Left ventricle myocardium inferior (tissue), 1 donor: ENCODE measurements at regions not wholly inside any gene's neighbourhood (a gene's known extent, or its start where the extent isn't known, plus 50 kb on each side); places are given as distances from the start of the nearest gene placed in this dataset.

Source experiments
- DNase-seq: peaks from one replicate; pipeline ENCODE4 v3.0.0-alpha.2; 2020
- H3K27ac ChIP-seq: fragments of 200-600 bp; replicated peaks from 2 replicates; pipeline ENCODE4 v1.8.0; 2021
- H3K27me3 ChIP-seq: fragments of 200-600 bp; 2 replicates; pipeline ENCODE4 v1.8.0; 2021; ENCODE audit warnings: low read depth
- H3K36me3 ChIP-seq: fragments of 200-600 bp; 2 replicates; pipeline ENCODE4 v1.8.0; 2021
- H3K4me1 ChIP-seq: fragments of 200-600 bp; 2 replicates; pipeline ENCODE4 v1.8.0; 2021
- H3K4me3 ChIP-seq: fragments of 200-600 bp; 2 replicates; pipeline ENCODE4 v1.8.0; 2021; ENCODE audit warnings: mild to moderate bottlenecking, moderate library complexity
- H3K9me3 ChIP-seq: fragments of 200-600 bp; replicated peaks from 2 replicates; pipeline ENCODE4 v1.8.0; 2021
- CTCF ChIP-seq: fragments of 200-600 bp; IDR thresholded peaks from 2 replicates; pipeline ENCODE4 v1.8.0; 2021; ENCODE audit warnings: antibody characterized with exemption, mild to moderate bottlenecking, borderline replicate concordance
- intact Hi-C: fragments of 100-400 bp; cut with micrococcal nuclease; formaldehyde crosslinking; loops from one replicate; pipeline ENCODE4 v1.11.0; 2022
- donor health status: DM: no; HTN: yes; CAD: no; lungs with severe emphysema.

- TF ChIP-seq CTCF, result no peak
- no peaks in the 10 kb centered on the region for H3K36me3 ChIP-seq
- peaks cover 8% of the 10 kb centered on the region for H3K9me3 ChIP-seq
- intact Hi-C loops, result no loop called here
- no peaks in the 10 kb centered on the region for H3K27me3 ChIP-seq
- DNase-seq, result peak; percentile 89
- peak overlapping the region; percentile 44 for H3K4me3 ChIP-seq
- H3K4me1 ChIP-seq, result peaks cover 51% of the 10 kb centered on the region
- peak overlapping the region; percentile 84 for H3K27ac ChIP-seq
These were observed 314.2 kb downstream of the DLEU7 start for GRCh38 chr13:50529154-50529882.

GRCh38 chr13:50531917-50532899, 311.3 kb downstream of the DLEU7 start:
- peaks cover 7% of the 10 kb centered on the region for H3K36me3 ChIP-seq
- intact Hi-C loops, result loop anchor here (5.0 to 10.0 kb wide), 3 partner anchors 265 to 557 kb away; no protein-coding TSS in a partner anchor
- H3K4me1 ChIP-seq, result peaks cover 41% of the 10 kb centered on the region
- H3K9me3 ChIP-seq, result peaks cover 34% of the 10 kb centered on the region
- H3K27me3 ChIP-seq, result no peaks in the 10 kb centered on the region
- H3K4me3 ChIP-seq, result no peak overlapping the region
- peak; percentile 73 for TF ChIP-seq CTCF
- H3K27ac ChIP-seq, result no peak overlapping the region
- DNase-seq, result no peak

- H3K36me3 ChIP-seq, result peaks cover 7% of the 10 kb centered on the region
- H3K9me3 ChIP-seq, result peaks cover 55% of the 10 kb centered on the region
- TF ChIP-seq CTCF, result no peak
- H3K27ac ChIP-seq, result no peak overlapping the region
- intact Hi-C loops, result loop anchor here (10.0 kb wide), 1 partner anchor 560 kb away; no protein-coding TSS in a partner anchor
- no peak overlapping the region for H3K4me3 ChIP-seq
- peaks cover 12% of the 10 kb centered on the region for H3K4me1 ChIP-seq
- no peak for DNase-seq
- no peaks in the 10 kb centered on the region for H3K27me3 ChIP-seq
These were observed 308.4 kb downstream of the DLEU7 start for GRCh38 chr13:50535050-50535449.

DNA sequence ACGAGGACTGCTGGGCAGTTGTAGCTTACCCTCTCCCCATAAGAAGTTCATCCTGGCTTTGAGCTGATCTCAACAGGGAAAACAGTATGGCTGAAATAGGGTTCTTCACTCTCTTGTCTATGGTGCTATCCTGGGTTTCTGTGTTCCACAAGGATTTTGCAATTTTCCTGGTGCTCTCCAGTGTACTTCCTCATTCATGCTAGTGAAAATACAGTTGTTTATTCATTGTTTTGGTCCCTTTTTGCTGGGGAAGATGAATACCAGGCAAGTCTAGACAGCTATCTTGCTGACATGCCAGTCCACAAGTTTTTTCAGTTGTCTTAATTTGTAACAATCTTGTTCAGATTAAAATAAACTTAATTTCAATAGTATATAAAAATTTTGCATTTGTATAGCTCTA, 306.5 kb downstream of the DLEU7 start:
- TF ChIP-seq CTCF, result no peak
- intact Hi-C loops, result loop anchor here (10.0 kb wide), 1 partner anchor 562 kb away; no protein-coding TSS in a partner anchor

DNA sequence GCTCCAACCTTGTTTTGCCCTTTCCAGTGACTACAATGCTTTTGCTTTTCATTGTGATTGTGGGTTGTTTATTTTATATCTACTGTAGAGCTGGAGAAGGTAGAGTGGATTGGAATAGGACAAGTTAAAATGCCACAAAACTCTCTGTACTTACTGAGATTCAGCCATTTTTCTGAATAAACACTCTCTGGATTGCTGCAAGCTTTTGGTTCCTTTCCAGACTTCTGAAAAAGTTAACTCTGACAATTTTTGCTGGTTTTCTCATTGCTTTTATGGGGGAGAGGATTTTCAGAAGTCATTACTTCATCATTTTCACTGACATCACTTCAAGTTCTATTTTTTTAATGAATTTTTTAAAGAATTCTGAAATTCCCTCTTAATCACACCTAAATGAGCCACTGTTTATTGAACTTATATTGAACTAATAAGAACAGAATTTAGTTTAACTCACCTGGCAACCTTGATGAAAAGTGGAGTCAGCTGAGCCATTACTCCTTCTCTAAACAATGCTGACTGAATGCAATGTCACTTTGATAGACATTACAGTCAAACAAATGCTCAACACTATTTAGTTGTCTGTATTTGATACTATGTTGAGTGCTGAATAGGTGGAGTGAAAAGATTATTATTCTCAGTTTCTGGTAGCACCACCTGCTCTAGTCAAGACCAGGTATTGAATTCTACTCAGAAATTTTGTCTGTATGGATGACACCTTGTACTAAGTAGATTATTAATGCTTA, 303.5 kb downstream of the DLEU7 start:
- H3K4me3 ChIP-seq, result no peak overlapping the region
- no peak overlapping the region for H3K27ac ChIP-seq
- H3K4me1 ChIP-seq, result no peaks in the 10 kb centered on the region
- no peaks in the 10 kb centered on the region for H3K27me3 ChIP-seq
- H3K36me3 ChIP-seq, result peaks cover 7% of the 10 kb centered on the region
- no peak for TF ChIP-seq CTCF
- intact Hi-C loops, result loop anchor here (10.0 kb wide), 1 partner anchor 565 kb away; no protein-coding TSS in a partner anchor
- peaks cover 40% of the 10 kb centered on the region for H3K9me3 ChIP-seq
- no peak for DNase-seq

More for the DNA sequence above, 306.5 kb downstream of the DLEU7 start:
- Histone ChIP-seq H3K4me3 (no peak overlapping the region), H3K4me1 (no peaks in the 10 kb centered on the region), H3K27ac (no peak overlapping the region), H3K9me3 (peaks cover 55% of the 10 kb centered on the region), H3K27me3 (no peaks in the 10 kb centered on the region), H3K36me3 (peaks cover 7% of the 10 kb centered on the region)
- DNase-seq, result no peak
